Transverse colon (tissue), 4 donors: ENCODE measurements at regions not wholly inside any gene's neighbourhood (a gene's known extent, or its start where the extent isn't known, plus 50 kb on each side); places are given as distances from the start of the nearest gene placed in this dataset.
"Not testable (repeated sequence)": the region's sequence is repeated elsewhere in the genome, so short reads cannot be mapped to it uniquely, and the experiment has no call there.

Experiments
- DNase-seq: peaks from one replicate; pipeline ENCODE4 v3.0.0-alpha.2; 2019
- H3K27ac ChIP-seq, 4 donors: fragments of 200-600 bp; sonication (generic); 2 replicates each; pipeline ENCODE4 v1.5.1; 2016 to 2018; ENCODE audit warnings: inconsistent platforms in 4 of 4
- H3K27me3 ChIP-seq: fragments of 200-600 bp; sonication (generic); 2 replicates; pipeline ENCODE4 v1.5.1; 2017; ENCODE audit warnings: inconsistent platforms
- H3K36me3 ChIP-seq, 4 donors: fragments of 200-600 bp; sonication (generic); 2 replicates each; pipeline ENCODE4 v1.5.1; 2017 to 2019; ENCODE audit warnings: inconsistent platforms in 4 of 4
- H3K4me1 ChIP-seq, 4 donors: fragments of 200-600 bp; sonication (generic); 2 replicates each; pipeline ENCODE4 v1.5.1; 2017 to 2020; ENCODE audit warnings: inconsistent platforms in 4 of 4
- H3K4me3 ChIP-seq, 4 donors: fragments of 200-600 bp; sonication (generic); 1 replicate in 1 of 4; 2 replicates in 3 of 4; pipeline versions ENCODE4 v1.5.1 to v1.6.1; 2017 to 2019; ENCODE audit warnings: inconsistent platforms in 4 of 4
- H3K9me3 ChIP-seq, 2 donors: fragments of 200-600 bp; sonication (generic); 2 replicates each; pipeline ENCODE4 v1.5.1; 2017 to 2019; ENCODE audit warnings: inconsistent platforms in 2 of 2
- EP300 ChIP-seq: sonication (generic); formaldehyde crosslinking; IDR thresholded peaks from one replicate; pipeline ENCODE4 v1.6.1; 2017; ENCODE audit warnings: antibody characterized with exemption, low read depth
- POLR2A ChIP-seq: fragments of 450-650 bp; IDR thresholded peaks from one replicate; pipeline ENCODE4 v1.6.1; 2016; ENCODE audit warnings: antibody characterized with exemption, mild to moderate bottlenecking, moderate library complexity
- POLR2AphosphoS5 ChIP-seq, 3 donors: sonication (generic); formaldehyde crosslinking; IDR thresholded peaks; one replicate each; pipeline ENCODE4 v1.6.1; 2016; ENCODE audit warnings: antibody characterized with exemption in 3 of 3
- WGBS, 2 donors: methylation state at CpG; one replicate each; pipeline ENCODE4 v1.1.5; 2018; ENCODE audit warnings: low coverage in 1 of 2; 5-methylcytosine and 5-hydroxymethylcytosine counted together
- in situ Hi-C, 4 donors: fragments of 200-750 bp; cut with MboI; loops; one replicate each; pipeline versions ENCODE4 v1.15.0 to v1.15.1; 2017; ENCODE audit warnings: low sequenced_read_pairs in 3 of 4, low pct_ligation_motif_present in 1 of 4, low pct_unique_long_range_greater_than_20kb in 1 of 4
- intact Hi-C: fragments of 100-400 bp; cut with DNase I; formaldehyde crosslinking; loops from one replicate; pipeline ENCODE4 v1.15.1; 2023; ENCODE audit warnings: low total_unique reads
- TF ChIP-seq, protein P1 (sequence below), 5 experiments: fragments of 200-600 bp in 3 of 5; fragments of 450-650 bp in 2 of 5; sonication (generic) in 3 of 5; IDR thresholded peaks; 1 replicate in 2 of 5; 2 replicates in 3 of 5; pipeline ENCODE4 v1.5.1; 2016 to 2017; ENCODE audit warnings: antibody characterized with exemption in 5 of 5, inconsistent platforms in 3 of 5, mild to moderate bottlenecking in 2 of 5, moderate library complexity in 1 of 5

DNA sequence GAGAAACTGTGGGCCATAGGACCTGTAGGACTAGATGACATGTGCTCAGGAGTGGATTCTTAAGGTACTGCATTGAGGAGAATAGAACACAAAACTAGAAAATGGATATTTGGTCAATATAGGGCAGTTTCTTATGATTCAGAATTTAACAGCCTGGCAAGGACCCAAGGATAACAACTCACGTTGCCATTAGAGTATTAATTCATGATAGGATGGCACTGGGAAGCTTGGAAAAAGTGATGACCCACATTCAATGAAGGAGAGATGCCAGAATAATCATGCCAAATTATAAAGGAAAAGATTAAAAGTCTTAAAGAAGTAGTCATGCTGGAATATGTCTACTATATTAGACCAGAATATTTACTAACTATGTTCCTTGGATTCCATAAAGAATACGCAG, 594.5 kb downstream of the ANKRD50 start:
- TF ChIP-seq POLR2AphosphoS5 (IDR thresholded peaks at IDR 0.05) (no peak), EP300 (no peak)
- in situ Hi-C loops (loop anchor here in 3 of 4 donors (25.0 kb wide), 2 partner anchors 731 to 1006 kb away; partner anchors contain the start of gene SPRY1 (in 2 of the 3)), intact Hi-C loops (loop anchor here (10.0 kb wide), 1 partner anchor 723 kb away; the partner anchor contains the start of gene SPRY1)
- Histone ChIP-seq H3K4me3 (no peak overlapping the region), H3K27ac (no peak overlapping the region), H3K4me1 (no peaks in the 10 kb centered on the region), H3K9me3 (no peaks in the 10 kb centered on the region), H3K27me3 (no peaks in the 10 kb centered on the region), H3K36me3 (no peaks in the 10 kb centered on the region)
- 52 to 60% methylated on average over 2 of the region's 2 CpGs for WGBS, 2 donors
- DNase-seq = no peak

DNA sequence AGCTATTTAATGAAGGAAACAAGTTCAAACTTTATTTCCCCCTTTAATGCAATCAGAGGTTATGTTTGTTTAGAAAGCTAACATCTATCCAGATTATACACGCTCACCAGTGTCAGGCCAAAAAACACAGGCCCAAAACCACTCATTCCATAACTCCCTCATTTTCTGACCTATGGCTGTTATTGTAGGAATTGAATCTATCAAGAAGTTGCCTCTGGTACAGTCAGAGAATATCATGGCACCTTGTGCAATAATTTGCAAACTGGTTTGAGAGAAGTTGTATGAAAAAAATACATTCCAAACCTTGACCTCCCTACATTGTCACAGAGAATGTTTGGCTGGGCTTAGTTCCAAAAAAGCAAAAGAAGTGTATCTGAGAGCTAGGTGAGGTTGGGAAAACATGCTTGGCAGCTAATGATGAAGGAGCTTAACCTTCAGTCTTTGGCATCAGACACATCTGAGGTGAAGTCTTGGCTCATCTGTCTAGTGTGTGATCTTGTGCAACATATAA, 591.0 kb downstream of the ANKRD50 start:
- no peak overlapping the region for H3K4me3 ChIP-seq
- TF ChIP-seq POLR2A (no peak), EP300 (no peak), POLR2AphosphoS5 (IDR thresholded peaks at IDR 0.05) (no peak)
- TF ChIP-seq, protein P1, sequence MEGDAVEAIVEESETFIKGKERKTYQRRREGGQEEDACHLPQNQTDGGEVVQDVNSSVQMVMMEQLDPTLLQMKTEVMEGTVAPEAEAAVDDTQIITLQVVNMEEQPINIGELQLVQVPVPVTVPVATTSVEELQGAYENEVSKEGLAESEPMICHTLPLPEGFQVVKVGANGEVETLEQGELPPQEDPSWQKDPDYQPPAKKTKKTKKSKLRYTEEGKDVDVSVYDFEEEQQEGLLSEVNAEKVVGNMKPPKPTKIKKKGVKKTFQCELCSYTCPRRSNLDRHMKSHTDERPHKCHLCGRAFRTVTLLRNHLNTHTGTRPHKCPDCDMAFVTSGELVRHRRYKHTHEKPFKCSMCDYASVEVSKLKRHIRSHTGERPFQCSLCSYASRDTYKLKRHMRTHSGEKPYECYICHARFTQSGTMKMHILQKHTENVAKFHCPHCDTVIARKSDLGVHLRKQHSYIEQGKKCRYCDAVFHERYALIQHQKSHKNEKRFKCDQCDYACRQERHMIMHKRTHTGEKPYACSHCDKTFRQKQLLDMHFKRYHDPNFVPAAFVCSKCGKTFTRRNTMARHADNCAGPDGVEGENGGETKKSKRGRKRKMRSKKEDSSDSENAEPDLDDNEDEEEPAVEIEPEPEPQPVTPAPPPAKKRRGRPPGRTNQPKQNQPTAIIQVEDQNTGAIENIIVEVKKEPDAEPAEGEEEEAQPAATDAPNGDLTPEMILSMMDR (IDR thresholded peaks at IDR 0.05) = no peak
- WGBS, 2 donors = 63 to 71% methylated on average over 1 of the region's 1 CpG
- no peak overlapping the region for H3K27ac ChIP-seq
- in situ Hi-C loops = loop anchor here in 3 of 4 donors (25.0 kb wide), 2 partner anchors 734 to 1009 kb away; partner anchors contain the start of gene SPRY1 (in 2 of the 3)
- H3K36me3 ChIP-seq = no peaks in the 10 kb centered on the region
- DNase-seq = no peak
- intact Hi-C loops = no loop called here
- no peaks in the 10 kb centered on the region for H3K4me1 ChIP-seq
- no peaks in the 10 kb centered on the region for H3K9me3 ChIP-seq
- H3K27me3 ChIP-seq = no peaks in the 10 kb centered on the region

DNA sequence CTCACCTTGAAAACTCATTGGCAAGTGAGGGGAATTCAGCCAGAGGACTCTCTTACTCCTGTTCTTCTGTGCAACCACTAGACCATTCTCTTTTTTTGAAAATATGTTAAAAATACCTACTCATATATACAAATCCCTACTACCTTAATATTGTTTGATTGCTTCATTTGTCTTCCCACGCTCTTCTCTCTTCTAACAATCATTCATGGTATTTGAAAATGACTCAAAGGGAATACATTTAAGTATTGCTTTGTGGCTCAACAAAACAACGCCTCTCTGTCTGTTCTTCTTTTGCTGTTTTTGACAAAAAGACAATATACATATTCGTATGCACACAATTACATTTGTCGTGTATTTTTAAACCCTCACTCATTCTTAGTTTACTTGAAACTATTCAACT, 589.4 kb downstream of the ANKRD50 start:
- no peak for DNase-seq
- H3K9me3 ChIP-seq = no peaks in the 10 kb centered on the region
- no peak for TF ChIP-seq POLR2AphosphoS5 (IDR thresholded peaks at IDR 0.05)
- TF ChIP-seq, protein P1 (IDR thresholded peaks at IDR 0.05) = no peak
- no peak for TF ChIP-seq POLR2A
- TF ChIP-seq EP300 = no peak
- H3K27ac ChIP-seq = no peak overlapping the region
- WGBS, 2 donors = 82 to 84% methylated on average over 4 of the region's 4 CpGs
- intact Hi-C loops = no loop called here
- in situ Hi-C loops = loop anchor here in 3 of 4 donors (25.0 kb wide), 2 partner anchors 736 to 1011 kb away; partner anchors contain the start of gene SPRY1 (in 2 of the 3)
- no peaks in the 10 kb centered on the region for H3K4me1 ChIP-seq
- H3K4me3 ChIP-seq = no peak overlapping the region
- no peaks in the 10 kb centered on the region for H3K36me3 ChIP-seq
- no peaks in the 10 kb centered on the region for H3K27me3 ChIP-seq

DNA sequence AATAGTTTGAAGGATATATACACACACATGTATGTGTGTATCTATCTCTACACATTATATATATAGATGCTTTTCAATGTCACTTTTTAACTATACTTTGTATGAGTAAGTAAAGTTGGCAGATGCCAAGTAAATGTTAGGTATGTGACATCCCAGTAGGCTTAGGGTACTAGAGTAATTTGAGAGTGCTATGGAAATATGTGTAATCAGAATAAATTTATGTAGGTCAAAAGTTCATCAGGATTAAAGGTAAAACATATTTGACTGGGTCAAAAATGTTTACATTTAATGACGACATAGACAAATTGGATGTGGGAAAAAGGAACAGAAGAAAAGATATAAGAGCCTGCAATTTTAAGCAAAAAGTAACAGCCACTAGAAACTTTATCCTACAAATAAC, 588.8 kb downstream of the ANKRD50 start:
- TF ChIP-seq POLR2A (no peak), EP300 (no peak), POLR2AphosphoS5 (IDR thresholded peaks at IDR 0.05) (no peak)
- TF ChIP-seq, protein P1 (IDR thresholded peaks at IDR 0.05) = no peak
- WGBS, 2 donors = 50 to 57% methylated on average over 1 of the region's 1 CpG

DNA sequence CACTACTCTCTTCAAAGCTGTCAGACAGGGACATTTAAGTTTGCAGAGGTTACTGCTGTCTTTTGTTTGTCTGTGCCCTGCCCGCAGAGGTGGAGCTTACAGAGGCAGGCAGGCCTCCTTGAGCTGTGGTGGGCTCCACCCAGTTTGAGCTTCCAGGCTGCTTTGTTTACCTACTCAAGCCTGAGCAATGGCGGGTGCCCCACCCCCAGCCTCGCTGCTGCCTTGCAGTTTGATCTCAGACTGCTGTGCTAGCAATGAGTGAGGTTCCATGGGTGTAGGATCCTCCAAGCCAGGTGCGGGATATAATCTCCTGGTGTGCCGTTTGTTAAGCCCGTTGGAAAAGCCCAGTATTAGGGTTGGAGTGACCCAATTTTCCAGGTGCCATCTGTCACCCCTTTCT, 581.2 kb downstream of the ANKRD50 start:
- H3K4me1 ChIP-seq, H3K9me3 ChIP-seq, in situ Hi-C loops, H3K36me3 ChIP-seq, H3K27me3 ChIP-seq, H3K27ac ChIP-seq, H3K4me3 ChIP-seq, intact Hi-C loops, DNase-seq: not testable (repeated sequence)
- WGBS, 2 donors = 90% methylated on average over 6 of the region's 6 CpGs; no CpG with 5 or more reads in 1 of the 2 donors

More for the DNA sequence above, 588.8 kb downstream of the ANKRD50 start:
- H3K4me1 ChIP-seq = no peaks in the 10 kb centered on the region
- H3K36me3 ChIP-seq = no peaks in the 10 kb centered on the region
- in situ Hi-C loops = loop anchor here in 3 of 4 donors (25.0 kb wide), 2 partner anchors 736 to 1011 kb away; partner anchors contain the start of gene SPRY1 (in 2 of the 3)
- intact Hi-C loops = no loop called here
- H3K27ac ChIP-seq = no peak overlapping the region
- no peaks in the 10 kb centered on the region for H3K9me3 ChIP-seq
- DNase-seq = no peak
- H3K4me3 ChIP-seq = no peak overlapping the region
- no peaks in the 10 kb centered on the region for H3K27me3 ChIP-seq
